ENCODE measurements at regions not wholly inside any gene's neighbourhood (a gene's known extent, or its start where the extent isn't known, plus 50 kb on each side); places are given as distances from the start of the nearest gene placed in this dataset.
"Not testable (repeated sequence)": the region's sequence is repeated elsewhere in the genome, so short reads cannot be mapped to it uniquely, and the experiment has no call there.

DNA sequence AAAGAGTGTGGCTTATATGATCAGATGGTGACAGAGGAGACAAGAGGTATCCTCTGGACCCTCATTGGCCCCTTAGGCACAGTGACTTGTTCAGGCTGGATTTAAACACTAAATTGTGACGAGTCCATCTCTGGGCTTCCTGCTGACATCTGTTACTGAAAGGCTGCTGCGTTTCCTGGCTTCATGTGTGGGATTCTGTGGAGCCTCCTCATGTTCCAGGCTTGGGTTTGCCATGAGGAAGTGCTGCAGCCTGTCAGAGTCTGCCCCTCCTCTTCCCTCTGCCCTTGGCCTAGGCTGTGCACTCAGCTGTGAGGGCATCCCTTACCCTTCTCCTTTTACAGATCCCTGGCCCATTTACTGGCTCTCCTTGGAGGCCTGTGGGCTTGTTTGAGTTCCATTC lies 159.1 kb upstream of the TTC29 start:
- DNase-seq: no peak

DNA sequence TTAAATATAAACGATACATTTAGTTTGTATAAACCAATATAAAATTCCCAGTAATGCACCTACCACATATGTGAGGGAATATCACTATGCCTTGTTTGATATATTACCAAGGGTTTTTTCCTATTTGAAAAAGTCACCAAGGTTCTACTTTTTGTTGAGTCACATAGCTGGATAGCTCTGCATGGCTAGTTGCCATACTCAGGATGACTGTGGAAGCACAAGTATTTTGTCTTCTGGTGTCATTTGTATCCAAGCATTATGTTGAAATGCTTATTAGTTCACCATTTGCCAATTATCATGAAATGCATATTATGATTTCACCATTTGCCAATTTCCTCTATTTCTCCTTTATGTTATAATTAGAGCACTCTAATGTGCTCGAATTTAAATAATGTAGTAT lies 162.7 kb upstream of the TTC29 start:
- no peak for DNase-seq

DNA sequence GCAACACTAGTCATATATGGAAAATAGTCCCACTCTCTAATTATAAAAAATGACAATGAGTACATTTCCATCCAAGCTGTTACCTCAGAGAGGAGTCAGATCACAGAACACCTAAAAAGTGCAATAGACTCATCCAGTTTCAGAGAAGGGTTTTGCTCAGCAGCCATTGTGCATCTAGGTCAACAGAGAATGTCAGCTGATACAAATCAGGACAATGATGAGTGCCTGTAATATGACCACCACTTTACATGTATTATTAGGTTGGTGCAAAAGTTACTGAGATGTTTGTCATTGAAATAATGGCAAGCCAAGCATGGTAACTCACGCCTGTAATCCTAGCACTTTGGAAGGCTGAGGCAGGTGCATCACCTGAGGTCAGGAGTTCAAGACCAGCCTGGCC lies 164.1 kb upstream of the TTC29 start:
- DNase-seq: no peak

DNA sequence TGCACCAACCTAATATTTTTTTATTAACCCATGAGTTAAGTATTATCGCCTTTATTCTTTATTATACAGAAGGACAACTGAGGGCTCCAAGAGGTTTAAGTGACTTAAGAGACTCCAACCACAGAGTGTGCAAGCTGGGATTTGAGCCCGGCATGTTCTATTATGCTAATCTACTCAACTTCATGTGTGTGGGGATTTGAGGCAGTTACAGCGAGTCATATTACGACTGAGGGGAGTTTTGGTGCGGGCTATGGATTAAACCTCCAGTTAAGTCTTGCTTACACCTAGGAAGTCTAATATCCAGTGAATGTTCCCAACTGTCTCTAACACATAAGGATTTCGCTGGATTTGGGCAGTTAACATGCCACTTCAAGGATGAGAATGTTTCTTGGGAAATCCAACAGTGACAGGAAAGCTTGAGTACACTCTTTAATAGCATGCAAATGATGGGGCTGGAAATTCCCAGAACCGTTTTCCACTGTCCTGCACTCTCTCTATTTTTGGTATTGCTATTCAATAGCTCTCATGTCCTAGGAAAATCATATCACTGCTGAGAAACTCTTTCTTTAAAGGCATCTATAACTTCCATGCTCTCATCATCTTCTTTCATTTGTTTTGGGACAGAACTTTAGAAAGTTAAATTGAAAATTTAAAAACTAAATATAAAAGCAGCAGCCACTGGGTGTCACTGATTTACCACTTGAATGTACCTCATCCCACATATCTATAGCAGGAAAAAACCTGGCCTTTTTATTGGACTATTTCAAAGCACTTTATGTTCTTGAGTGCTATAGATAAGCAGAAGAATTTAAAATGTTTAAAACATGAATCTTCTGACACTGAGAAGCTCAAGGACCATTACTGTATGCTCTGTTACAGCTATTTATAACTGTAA lies 165.1 kb upstream of the TTC29 start:
- DNase-seq: no peak

DNA sequence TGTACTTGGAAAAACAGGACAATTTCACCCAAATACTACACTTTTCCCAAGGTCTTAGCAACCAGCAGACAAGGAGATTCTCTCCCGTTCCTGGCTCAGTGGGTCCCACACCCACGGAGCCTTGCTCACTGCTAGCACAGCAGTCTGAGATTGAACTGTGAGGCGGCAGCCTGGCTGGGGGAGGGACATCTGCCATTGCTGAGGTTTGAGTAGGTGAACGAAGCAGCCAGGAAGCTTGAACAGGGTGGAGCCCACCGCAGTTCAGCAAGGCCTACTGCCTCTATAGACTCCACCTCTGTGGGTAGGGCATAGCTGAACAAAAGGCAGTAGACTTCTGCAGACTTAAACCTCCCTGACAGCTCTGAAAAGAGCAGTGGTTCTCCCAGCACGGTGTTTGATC lies 166.5 kb upstream of the TTC29 start:
- DNase-seq: not testable (repeated sequence)

DNA sequence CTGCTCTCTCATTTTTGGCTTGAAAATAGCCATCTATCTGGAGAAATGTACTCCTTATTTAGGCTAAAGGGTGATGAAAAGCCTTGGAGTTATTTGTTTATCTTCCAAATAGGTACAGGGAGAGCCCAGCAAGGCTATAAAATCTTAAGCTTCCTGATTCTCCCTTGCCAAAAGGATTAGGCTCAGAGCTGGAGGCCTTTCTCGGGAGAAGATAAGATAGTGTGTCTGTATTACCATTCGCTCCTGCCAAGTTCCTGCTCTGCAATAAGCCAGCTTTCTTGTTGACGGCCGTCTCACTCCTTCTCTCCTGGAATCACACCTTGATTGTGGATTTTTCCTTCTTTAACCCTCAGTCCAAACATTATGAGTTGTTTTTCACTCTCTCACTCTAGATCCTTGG lies 171.8 kb upstream of the TTC29 start:
- no peak for DNase-seq

DNA sequence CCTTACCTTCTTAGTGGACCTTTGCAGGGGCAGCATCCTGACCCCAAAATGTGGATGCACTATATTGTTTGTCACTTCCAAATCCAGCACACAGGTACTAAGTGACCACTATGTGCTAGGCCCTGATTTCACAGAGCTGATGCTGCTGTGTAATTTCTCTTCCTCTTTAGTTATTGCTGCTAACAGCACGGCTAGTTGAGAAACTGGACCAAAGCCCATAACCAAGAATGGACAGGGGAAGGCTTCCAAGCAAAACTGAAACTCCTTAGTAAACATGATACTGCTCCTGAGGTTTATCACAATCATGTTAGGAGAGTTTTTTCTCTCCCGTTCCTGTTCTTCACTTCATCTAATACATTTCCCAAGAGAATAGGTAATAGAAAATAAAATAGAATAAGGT lies 172.9 kb upstream of the TTC29 start:
- no peak for DNase-seq

DNA sequence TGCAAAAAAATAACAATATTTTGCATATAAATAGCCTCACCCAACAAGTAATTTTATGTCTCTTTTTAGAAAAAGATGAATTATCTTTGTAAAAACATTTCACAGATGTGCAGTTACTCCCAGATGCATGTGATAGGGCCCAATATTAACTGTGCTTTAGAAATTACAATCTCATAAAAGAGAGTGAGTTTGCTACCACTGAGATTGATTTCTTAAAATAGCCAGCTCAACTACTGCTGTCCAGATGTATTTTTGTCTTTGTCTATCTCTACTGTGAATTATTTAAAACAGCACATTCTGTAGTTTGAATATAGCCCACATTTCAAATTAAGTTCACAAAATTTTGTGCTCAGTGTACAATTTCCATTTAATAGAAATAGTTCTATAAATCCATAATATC lies 177.0 kb upstream of the TTC29 start:
- no peak for DNase-seq

DNA sequence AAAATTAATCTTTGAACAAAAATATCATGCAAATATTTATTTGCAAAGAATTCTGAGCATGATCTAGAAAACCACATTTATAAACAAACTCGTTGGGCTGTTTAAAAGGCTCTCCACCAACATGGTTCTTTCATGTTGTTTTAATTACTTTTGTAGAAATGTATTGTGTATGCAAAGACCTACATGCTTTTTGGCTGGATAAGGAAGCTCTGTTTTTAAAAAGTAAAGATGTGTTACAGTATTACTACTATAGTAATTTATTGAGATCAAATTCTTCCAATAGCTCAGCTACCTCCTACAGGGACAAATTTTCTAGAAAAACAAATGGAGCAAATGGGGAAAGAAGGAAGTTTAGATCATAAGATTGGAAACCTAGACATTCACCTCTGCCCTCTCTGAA lies 177.5 kb upstream of the TTC29 start:
- no peak for DNase-seq

DNA sequence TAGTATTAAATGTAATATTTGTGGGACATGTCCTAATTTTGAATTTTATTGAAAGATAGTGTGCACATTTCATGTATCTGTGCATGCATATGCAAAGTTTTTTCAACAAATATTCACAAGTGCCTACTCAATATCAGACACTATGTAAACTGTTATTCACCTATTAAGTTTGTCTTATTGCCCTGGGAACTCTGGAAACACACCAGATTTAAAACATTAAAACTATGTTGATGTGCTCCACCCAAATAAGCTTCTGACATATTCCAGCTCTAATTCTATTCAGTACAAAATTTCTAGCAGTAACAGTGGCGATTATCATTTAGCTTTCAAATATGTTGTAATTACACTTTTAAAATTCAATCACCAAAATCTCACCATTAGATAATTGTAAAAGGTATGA lies 183.1 kb upstream of the TTC29 start:
- DNase-seq: no peak

DNA sequence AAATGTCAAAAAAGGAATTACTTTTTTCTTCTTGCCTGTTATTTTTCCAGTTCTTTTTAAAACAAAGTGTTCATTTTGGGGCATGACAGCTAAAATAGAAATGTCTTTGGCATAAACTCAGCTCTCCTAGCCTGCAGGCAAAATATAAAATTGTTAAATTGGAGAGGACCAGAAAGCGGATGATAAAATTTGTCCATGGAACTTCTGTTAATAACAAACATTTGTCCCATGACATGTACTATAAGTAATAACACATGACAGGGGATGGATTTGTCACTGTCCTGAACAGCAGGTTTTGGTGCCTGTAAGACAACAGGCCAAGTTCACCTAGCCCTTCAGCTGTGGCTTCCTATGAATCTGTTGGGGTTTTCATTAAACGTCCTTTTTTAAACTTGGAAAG lies 184.0 kb upstream of the TTC29 start:
- DNase-seq: no peak

DNA sequence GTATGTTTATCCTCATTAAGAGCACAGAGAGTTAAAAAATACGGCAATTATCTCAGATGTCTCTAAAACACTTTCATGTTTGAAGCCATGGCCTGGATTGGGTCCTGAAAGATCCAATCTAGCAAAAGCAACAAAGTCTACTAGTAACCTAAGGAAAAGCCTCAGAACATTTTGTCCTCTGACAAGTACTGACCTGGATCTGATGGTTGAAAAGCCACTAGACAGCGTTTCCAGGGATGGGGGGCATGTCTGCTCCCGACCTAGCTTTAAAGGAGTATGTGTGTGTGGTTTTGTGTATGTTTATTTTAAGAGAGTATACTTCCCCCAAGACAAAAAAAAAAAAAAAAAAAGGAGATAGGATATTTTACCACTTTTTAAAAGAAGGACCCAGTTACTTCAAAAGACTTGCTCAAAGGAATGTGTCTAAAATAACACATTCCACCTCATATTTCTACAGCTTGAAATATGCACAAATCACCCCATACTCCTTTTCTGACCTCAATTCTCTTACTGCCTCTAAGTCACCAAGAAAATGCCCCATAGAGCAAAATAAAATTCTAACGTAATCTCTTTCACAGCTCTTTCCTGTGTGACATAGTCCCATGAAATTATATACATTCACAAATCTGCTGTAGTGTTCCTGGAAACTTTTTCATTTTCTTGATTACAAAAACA lies 189.0 kb upstream of the TTC29 start:
- no peak for DNase-seq

DNA sequence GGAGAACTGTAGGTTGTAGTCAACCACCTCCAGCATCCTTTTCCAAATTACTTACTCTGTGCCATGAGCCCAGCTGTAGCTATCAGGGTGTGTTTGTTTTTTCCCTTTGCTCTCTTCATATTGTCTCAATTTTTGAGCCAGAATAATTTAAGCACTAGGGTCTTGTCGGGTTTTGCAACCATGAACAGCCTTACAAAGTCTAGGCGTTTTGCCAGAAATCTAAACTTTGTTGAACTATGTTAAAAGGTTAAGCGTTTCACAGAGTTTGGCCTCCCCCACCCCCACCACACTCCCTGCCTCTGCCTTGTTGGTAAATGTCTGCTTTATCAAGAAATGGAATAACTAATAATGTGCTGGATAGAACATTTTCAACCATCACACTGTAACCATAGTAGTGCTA lies 190.6 kb upstream of the TTC29 start:
- no peak for DNase-seq

DNA sequence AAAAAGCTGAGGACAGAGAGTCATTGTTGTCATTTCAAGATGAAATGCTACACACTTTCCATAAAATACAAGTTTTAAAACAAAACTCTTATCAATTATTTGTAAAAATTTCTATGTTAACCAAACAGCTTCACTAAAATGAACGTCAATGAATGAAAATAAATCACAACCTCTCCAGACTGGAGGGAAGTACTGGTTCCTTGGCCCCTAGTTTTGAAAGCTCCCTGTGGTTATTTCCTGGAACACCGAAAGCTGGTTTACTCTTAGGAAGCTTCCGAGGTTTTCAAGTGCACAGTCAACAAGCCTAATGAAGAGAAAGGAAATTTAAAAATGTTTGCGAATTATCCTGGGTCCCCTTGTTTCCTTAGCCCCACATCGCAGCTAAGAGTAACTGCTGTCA lies 191.1 kb upstream of the TTC29 start:
- no peak for DNase-seq

DNA sequence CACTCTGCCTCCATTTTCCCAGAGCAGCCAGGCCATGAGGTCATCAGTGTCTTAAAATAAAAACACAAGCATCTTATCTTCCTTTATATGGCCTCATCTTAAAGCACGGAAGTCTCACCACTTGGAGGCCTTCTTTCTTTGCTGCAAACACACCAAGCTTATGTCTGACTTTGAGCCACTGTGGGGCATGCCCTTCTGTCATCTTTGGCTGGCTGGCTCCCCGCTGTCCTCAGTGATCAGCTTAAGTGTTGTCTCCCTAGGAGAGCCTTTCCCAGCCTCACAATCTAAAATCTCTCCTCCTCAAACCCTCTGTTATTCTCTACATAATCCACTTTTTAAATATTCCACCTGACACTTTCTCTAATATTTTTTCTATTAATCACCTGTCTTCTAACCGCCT lies 191.6 kb upstream of the TTC29 start:
- no peak for DNase-seq

DNA sequence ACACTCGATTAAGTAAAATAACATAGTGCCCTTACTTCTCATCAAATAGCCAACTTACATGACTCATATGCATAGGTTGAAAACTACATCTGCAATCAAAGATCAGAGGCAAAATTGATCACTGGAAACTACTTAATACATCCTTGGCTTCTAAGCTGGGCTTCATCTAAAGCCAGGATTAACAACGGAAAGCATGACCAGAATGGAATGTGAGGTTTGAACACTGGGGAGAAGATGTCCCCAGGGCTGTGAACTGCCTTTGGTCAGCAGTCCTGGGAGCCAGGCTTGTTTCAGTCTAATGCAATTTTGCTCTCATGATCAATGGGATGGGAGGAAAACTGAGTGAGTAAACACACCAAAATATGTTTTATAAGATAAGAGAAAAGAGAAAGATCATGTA lies 192.5 kb upstream of the TTC29 start:
- no peak for DNase-seq

DNA sequence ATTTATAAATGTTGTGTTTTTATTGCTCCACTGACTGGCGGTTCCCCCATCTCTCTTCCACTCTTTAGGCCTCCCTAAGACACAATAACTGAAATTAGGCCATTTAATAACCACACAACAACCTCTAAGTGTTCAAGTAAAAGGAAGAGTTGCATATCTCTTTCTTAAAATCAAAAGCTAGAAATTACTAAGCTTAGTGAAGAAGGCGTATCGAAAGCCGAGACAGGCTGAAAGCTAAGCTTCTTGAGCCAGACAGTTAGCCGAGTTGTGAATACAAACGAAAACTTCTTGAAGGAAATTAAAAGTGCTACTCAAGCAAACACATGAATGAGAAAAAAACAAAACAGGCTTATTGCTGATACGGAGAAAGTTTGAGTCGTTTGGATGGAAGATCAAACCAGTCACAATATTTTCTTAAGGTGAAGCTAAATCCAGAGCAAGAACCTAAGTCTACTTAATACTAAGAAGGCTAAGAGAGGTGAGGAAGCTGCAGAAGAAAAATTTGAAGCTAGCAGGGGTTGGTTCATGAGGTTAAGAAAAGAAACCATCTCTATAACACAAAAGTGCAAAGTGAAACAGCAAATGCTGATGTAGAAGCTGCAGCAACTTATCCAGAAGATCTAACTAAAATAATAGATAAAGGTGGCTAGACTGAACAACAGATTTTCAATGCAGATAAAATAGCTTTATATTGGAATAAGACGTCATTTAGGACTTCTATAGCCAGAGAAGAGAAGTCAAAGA lies 194.0 kb upstream of the TTC29 start:
- DNase-seq: no peak

DNA sequence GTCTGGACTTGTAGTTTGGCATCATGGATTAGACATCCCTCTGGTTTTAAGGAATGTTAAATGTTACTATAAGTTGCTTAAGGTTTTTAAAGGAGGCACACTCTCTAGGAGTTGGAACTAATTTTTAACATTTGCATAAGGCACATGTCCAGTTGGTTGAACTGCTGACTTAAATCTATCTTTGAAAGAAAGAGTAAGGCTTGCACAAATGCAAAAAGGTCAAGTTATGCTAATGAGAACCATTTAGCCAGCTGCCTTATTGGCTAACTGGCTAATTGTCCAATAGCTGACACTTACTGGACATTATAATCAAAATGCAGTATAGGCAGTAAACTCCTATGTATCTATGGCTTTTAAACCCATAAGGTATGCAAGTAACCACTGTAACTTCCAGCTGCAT lies 206.1 kb upstream of the TTC29 start:
- DNase-seq: no peak

DNA sequence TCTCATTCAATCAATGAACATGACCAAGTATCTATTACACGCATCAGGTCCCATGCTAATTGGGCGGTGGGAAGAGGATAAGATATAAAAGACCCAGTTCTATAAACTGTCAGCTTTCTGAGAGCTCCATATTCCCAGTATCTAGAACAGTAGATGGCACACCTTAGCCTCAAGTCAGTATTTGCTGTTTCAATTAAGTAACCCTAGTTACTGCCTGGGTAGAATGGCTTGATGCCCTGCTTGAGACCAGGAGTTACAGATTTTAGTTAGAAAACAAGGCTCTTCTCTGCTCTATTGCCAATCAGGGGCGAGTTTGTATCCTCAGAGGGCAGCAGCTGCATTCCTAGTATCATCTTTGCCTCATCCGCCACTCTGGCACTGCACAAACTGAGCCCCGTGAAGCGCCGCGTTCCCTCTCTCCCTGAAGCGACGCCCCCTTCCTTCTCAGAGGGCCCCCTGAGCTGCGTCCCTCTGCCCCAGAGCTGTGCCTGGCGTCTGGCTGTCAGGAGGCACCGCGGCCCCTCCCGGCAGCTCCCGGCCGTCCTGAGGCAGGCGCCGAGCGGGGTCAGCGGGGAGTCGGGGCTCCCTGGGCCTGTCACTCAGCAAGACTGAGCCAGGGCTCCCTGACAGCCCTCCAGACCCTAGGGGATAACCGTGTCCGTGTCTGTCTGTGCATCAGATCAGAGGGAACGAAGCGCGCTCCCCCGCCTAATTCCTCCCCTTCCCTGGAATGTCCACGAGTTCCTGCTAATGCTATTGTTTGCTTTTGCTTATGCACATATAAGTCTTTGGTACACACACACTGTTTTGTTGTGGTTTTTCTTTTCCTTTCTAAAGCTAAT lies 212.4 kb upstream of the TTC29 start:
- DNase-seq: no peak

DNA sequence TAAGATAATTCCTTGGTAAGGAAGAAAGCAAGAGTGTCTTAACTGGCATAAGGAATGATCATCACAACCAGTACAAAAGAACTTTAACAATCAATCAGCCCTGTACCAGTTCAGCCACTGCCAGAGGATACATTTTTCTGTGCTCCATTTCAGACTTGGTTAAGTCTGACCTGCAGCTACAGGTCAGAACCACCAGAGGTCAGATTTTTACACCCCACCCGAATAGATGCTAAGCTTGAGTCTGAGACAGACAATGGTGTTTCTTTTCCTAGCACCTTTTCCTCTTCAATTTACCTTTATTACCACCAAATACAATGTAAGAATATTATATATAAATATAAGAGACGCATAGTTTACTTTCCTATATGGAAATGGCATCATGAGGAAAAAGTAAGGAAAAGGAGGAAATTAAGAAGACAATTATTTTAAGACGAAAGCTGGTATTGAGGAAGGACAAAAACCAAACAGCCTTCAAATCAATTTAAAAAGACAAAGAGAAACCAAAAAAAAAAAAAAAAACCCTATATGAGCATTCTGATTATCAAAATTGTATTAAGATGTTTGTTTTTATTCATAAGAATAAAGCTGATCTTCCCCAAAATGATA lies 215.3 kb upstream of the TTC29 start:
- DNase-seq: no peak

DNA sequence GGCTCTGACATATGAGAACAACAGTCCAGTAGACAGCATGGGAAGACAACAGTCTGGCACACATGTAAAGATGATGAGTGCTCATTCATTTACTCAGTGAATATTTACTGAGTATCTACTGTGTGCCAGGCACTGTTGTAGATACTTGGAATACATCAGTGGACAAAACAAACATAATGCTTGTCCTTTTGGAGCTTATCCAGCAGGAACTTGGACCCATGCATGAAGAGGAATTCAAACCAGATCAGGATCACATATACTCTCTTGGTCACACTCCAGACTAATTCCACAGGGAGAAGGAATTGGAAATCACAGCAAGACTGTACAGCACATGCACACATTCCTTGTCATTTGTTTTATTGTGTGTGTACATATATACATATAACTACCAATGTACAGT lies 217.6 kb upstream of the TTC29 start:
- no peak for DNase-seq

DNA sequence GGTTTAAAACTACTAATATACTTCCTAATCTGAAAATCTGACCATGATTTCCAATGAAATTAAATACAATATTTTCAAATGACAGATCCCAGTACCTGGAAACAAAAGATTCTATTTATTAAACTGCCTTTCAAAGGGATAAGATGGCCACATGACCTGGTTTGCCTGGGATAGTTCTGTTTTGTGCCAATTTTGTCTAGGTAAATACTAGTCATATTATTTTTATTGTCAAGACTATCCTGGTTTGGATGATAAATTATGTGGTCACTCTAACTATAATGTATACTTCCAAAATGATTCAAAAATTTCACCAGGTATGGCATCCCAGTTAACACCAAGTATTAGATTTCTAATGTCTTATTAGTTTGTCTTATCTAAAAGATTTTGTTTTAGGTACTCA lies 222.5 kb upstream of the TTC29 start:
- DNase-seq: not testable (repeated sequence)

DNA sequence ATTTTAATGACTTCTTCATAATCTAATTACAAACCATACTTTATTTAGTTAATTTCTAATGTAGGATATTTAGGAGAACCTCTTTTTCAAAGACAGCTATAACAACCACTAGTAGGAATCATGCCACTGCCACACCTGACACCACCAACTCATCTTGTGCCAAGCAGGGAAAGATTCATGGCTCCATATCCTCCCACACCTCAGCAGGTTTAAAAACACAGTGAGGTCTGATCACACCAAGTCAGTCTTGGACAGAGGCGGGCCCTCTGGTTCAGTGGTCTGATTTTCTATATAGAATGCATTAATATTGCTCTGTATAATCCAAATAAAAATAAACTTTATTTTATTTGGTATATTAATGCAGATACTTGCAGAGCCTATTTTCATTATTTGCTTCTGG lies 227.7 kb upstream of the TTC29 start:
- DNase-seq: no peak
